ENCODE measurements at regions not wholly inside any gene's neighbourhood (a gene's known extent, or its start where the extent isn't known, plus 50 kb on each side); places are given as distances from the start of the nearest gene placed in this dataset.
"Not testable (repeated sequence)": the region's sequence is repeated elsewhere in the genome, so short reads cannot be mapped to it uniquely, and the experiment has no call there.

GRCh38 chr2:153404792-153405191 lies 73.8 kb downstream of the RPRM start:
- Histone ChIP-seq H3K36me3 (no peaks in the 10 kb centered on the region), H3K27ac (no peak overlapping the region), H3K4me1 (no peaks in the 10 kb centered on the region), H3K27me3 (no peaks in the 10 kb centered on the region), H3K4me3 (no peak overlapping the region), H3K9me3 (no peaks in the 10 kb centered on the region)
- ATAC-seq (ENCODE audit: low FRiP score in 2 of 2), result no peak
- 63 to 78% methylated on average over 1 of the region's 1 CpG for WGBS, 2 donors
- DNase-seq, result no peak
- TF ChIP-seq POLR2A (IDR thresholded peaks at IDR 0.05) (no peak), EP300 (IDR thresholded peaks at IDR 0.05) (no peak), CTCF (IDR thresholded peaks at IDR 0.05) (no peak), POLR2AphosphoS5 (IDR thresholded peaks at IDR 0.05) (no peak)

GRCh38 chr2:153403940-153404339 lies 74.6 kb downstream of the RPRM start:
- Histone ChIP-seq H3K36me3 (no peaks in the 10 kb centered on the region), H3K27ac (no peak overlapping the region), H3K4me1 (no peaks in the 10 kb centered on the region), H3K27me3 (no peaks in the 10 kb centered on the region), H3K4me3 (no peak overlapping the region), H3K9me3 (no peaks in the 10 kb centered on the region)
- 85 to 88% methylated on average over 2 of the region's 2 CpGs for WGBS, 2 donors
- no peak for ATAC-seq (ENCODE audit: low FRiP score in 2 of 2)
- TF ChIP-seq EP300 (IDR thresholded peaks at IDR 0.05) (no peak), POLR2AphosphoS5 (IDR thresholded peaks at IDR 0.05) (no peak), POLR2A (IDR thresholded peaks at IDR 0.05) (no peak), CTCF (IDR thresholded peaks at IDR 0.05) (no peak)
- no peak for DNase-seq

- WGBS, 2 donors, result 76 to 78% methylated on average over 12 to 14 of the region's 14 CpGs
- H3K9me3 ChIP-seq; H3K4me3 ChIP-seq; H3K27me3 ChIP-seq; H3K4me1 ChIP-seq; H3K36me3 ChIP-seq; ATAC-seq (ENCODE audit: low FRiP score in 2 of 2); H3K27ac ChIP-seq: not testable (repeated sequence)
- peak in 1 of 2 donors; percentile 45 for DNase-seq
Observed at GRCh38 chr2:153403352-153403751, 75.2 kb downstream of the RPRM start.

- TF ChIP-seq POLR2AphosphoS5 (IDR thresholded peaks at IDR 0.05) (no peak), CTCF (IDR thresholded peaks at IDR 0.05) (no peak), POLR2A (IDR thresholded peaks at IDR 0.05) (no peak), EP300 (IDR thresholded peaks at IDR 0.05) (no peak)
- no peak for ATAC-seq (ENCODE audit: low FRiP score in 2 of 2)
- Histone ChIP-seq H3K27ac (no peak overlapping the region), H3K4me1 (no peaks in the 10 kb centered on the region), H3K4me3 (no peak overlapping the region), H3K9me3 (no peaks in the 10 kb centered on the region), H3K27me3 (no peaks in the 10 kb centered on the region), H3K36me3 (no peaks in the 10 kb centered on the region)
- 79 to 82% methylated on average over 5 of the region's 5 CpGs for WGBS, 2 donors
- no peak for DNase-seq
Observed at GRCh38 chr2:153394686-153395085, 83.9 kb downstream of the RPRM start.

GRCh38 chr2:153394247-153394646 lies 84.3 kb downstream of the RPRM start:
- ATAC-seq (ENCODE audit: low FRiP score in 2 of 2) (no peak), DNase-seq (no peak)
- Histone ChIP-seq H3K27ac (no peak overlapping the region), H3K9me3 (no peaks in the 10 kb centered on the region), H3K36me3 (no peaks in the 10 kb centered on the region), H3K4me3 (no peak overlapping the region), H3K4me1 (no peaks in the 10 kb centered on the region), H3K27me3 (no peaks in the 10 kb centered on the region)
- no peak for TF ChIP-seq CTCF (IDR thresholded peaks at IDR 0.05)
- no peak for TF ChIP-seq EP300 (IDR thresholded peaks at IDR 0.05)
- TF ChIP-seq POLR2AphosphoS5 (IDR thresholded peaks at IDR 0.05), result no peak
- TF ChIP-seq POLR2A (IDR thresholded peaks at IDR 0.05), result no peak
